OCI-LY3 (cell line): ENCODE measurements at regions not wholly inside any gene's neighbourhood (a gene's known extent, or its start where the extent isn't known, plus 50 kb on each side); places are given as distances from the start of the nearest gene placed in this dataset.

Source experiments
- H2AFZ ChIP-seq: fragments of 200-600, 300-600 bp; shearing (Covaris generic); 2 replicates; pipeline ENCODE4 v1.6.0; 2014; ENCODE audit warnings: antibody characterized with exemption, low read depth, low read length
- H3K27ac ChIP-seq: fragments of 200-600, 300-600 bp; sonication (generic); 2 replicates; pipeline ENCODE4 v1.5.1; 2014; ENCODE audit warnings: mild to moderate bottlenecking, low read length, moderate library complexity, mixed read lengths
- H3K27me3 ChIP-seq: fragments of 200-600, 300-600 bp; sonication (generic); 2 replicates; pipeline ENCODE4 v1.6.1; 2014; ENCODE audit warnings: low read depth, low read length, mixed read lengths
- H3K36me3 ChIP-seq: fragments of 200-600, 300-600 bp; sonication (generic); replicated peaks from 2 replicates; pipeline ENCODE3; 2014; ENCODE audit warnings: low read depth, low read length, mixed read lengths
- H3K4me1 ChIP-seq: fragments of 300-600, 200-600 bp; sonication (generic); 2 replicates; pipeline ENCODE4 v1.6.1; 2014; ENCODE audit warnings: low read length, mixed read lengths
- H3K4me2 ChIP-seq: fragments of 200-600, 300-600 bp; sonication (generic); 2 replicates; pipeline ENCODE4 v1.6.1; 2014; ENCODE audit warnings: low read length, mixed read lengths
- H3K4me3 ChIP-seq: fragments of 300-600, 200-600 bp; sonication (generic); 2 replicates; pipeline ENCODE4 v1.5.1; 2014; ENCODE audit warnings: antibody characterized with exemption, mild to moderate bottlenecking, low read length, moderate library complexity
- H3K79me2 ChIP-seq: fragments of 300-600, 200-600 bp; shearing (Covaris generic); 2 replicates; pipeline ENCODE4 v1.6.1; 2014; ENCODE audit warnings: mild to moderate bottlenecking, low read length, mixed read lengths
- H3K9ac ChIP-seq: fragments of 300-600, 200-600 bp; shearing (Covaris generic); 2 replicates; pipeline ENCODE4 v1.6.0; 2014; ENCODE audit warnings: mild to moderate bottlenecking, low read length, moderate library complexity
- H3K9me3 ChIP-seq: fragments of 200-600, 300-600 bp; shearing (Covaris generic); 2 replicates; pipeline ENCODE4 v1.6.1; 2014; ENCODE audit warnings: low read length, mixed read lengths; ENCODE audit not compliant: insufficient read depth
- H4K20me1 ChIP-seq: fragments of 200-600, 300-600 bp; sonication (generic); 2 replicates; pipeline ENCODE4 v1.6.1; 2016; ENCODE audit warnings: low read length, mixed read lengths; ENCODE audit not compliant: insufficient read depth
- CTCF ChIP-seq: fragments of 200-600, 300-600 bp; sonication (generic); IDR thresholded peaks from 2 replicates; pipeline ENCODE4 v1.5.1; 2014; ENCODE audit warnings: antibody characterized with exemption, low read length, low read depth
- EZH2phosphoT487 ChIP-seq: fragments of 200-600 bp; shearing (Covaris generic); IDR thresholded peaks from 2 replicates; pipeline ENCODE4 v1.6.1; 2018; ENCODE audit warnings: antibody characterized with exemption, mixed run types, low read depth

- H3K9ac ChIP-seq: no peak overlapping the region
- no peak for TF ChIP-seq CTCF
- no peak for TF ChIP-seq EZH2phosphoT487
Observed at GRCh38 chr1:208924928-208925327, 658.6 kb upstream of the CAMK1G start.

GRCh38 chr1:208928349-208929010 lies 655.0 kb upstream of the CAMK1G start:
- Histone ChIP-seq H3K4me3 (no peak overlapping the region), H3K4me2 (no peak overlapping the region), H3K9ac (no peak overlapping the region), H2AFZ (no peak overlapping the region), H4K20me1 (no peaks in the 10 kb centered on the region), H3K4me1 (no peaks in the 10 kb centered on the region), H3K27ac (no peak overlapping the region), H3K79me2 (no peaks in the 10 kb centered on the region), H3K36me3 (no peaks in the 10 kb centered on the region), H3K27me3 (peaks cover 33% of the 10 kb centered on the region), H3K9me3 (no peaks in the 10 kb centered on the region)
- TF ChIP-seq EZH2phosphoT487 (no peak), CTCF (no peak)

More at GRCh38 chr1:208924928-208925327, 658.6 kb upstream of the CAMK1G start:
- no peak overlapping the region for H2AFZ ChIP-seq
- H4K20me1 ChIP-seq: no peaks in the 10 kb centered on the region
- H3K9me3 ChIP-seq: no peaks in the 10 kb centered on the region
- peaks cover 13% of the 10 kb centered on the region for H3K27me3 ChIP-seq
- H3K27ac ChIP-seq: no peak overlapping the region
- H3K4me1 ChIP-seq: no peaks in the 10 kb centered on the region
- H3K79me2 ChIP-seq: no peaks in the 10 kb centered on the region
- no peaks in the 10 kb centered on the region for H3K36me3 ChIP-seq
- H3K4me2 ChIP-seq: no peak overlapping the region
- no peak overlapping the region for H3K4me3 ChIP-seq

GRCh38 chr1:208929575-208929974 lies 653.9 kb upstream of the CAMK1G start:
- no peak overlapping the region for H2AFZ ChIP-seq
- no peak overlapping the region for H3K4me2 ChIP-seq
- no peak overlapping the region for H3K4me3 ChIP-seq
- no peaks in the 10 kb centered on the region for H3K79me2 ChIP-seq
- no peaks in the 10 kb centered on the region for H3K9me3 ChIP-seq
- H3K9ac ChIP-seq: no peak overlapping the region
- TF ChIP-seq EZH2phosphoT487: no peak
- no peak for TF ChIP-seq CTCF
- no peaks in the 10 kb centered on the region for H3K4me1 ChIP-seq
- H4K20me1 ChIP-seq: no peaks in the 10 kb centered on the region
- H3K36me3 ChIP-seq: no peaks in the 10 kb centered on the region
- H3K27me3 ChIP-seq: peaks cover 27% of the 10 kb centered on the region
- H3K27ac ChIP-seq: no peak overlapping the region

- no peak for TF ChIP-seq CTCF
- TF ChIP-seq EZH2phosphoT487: no peak
- Histone ChIP-seq H3K9ac (no peak overlapping the region), H3K36me3 (no peaks in the 10 kb centered on the region), H3K27me3 (peaks cover 21% of the 10 kb centered on the region), H3K4me1 (no peaks in the 10 kb centered on the region), H3K9me3 (no peaks in the 10 kb centered on the region), H3K4me3 (no peak overlapping the region), H3K27ac (no peak overlapping the region), H3K4me2 (no peak overlapping the region), H3K79me2 (no peaks in the 10 kb centered on the region), H2AFZ (no peak overlapping the region), H4K20me1 (no peaks in the 10 kb centered on the region)
Observed at GRCh38 chr1:208931936-208932335, 651.6 kb upstream of the CAMK1G start.
